A673 (cell line): ENCODE measurements at regions not wholly inside any gene's neighbourhood (a gene's known extent, or its start where the extent isn't known, plus 50 kb on each side); places are given as distances from the start of the nearest gene placed in this dataset.

Experiments used
- EZH2 ChIP-seq: fragments of 200-600 bp; sonication (generic); IDR thresholded peaks from 2 replicates; pipeline ENCODE4 v1.6.1; 2017; ENCODE audit warnings: borderline replicate concordance, low read depth, mild to moderate bottlenecking, mixed read lengths, antibody characterized with exemption, low read length; ENCODE audit not compliant: poor library complexity, severe bottlenecking
- TF ChIP-seq, protein P1 (sequence below): fragments of 300-800, 200-600 bp; sonication (generic); conservative IDR thresholded peaks from 2 replicates; pipeline ENCODE4 v1.5.1; 2017; ENCODE audit warnings: low read depth, mild to moderate bottlenecking, antibody characterized with exemption, low read length, moderate library complexity, mixed read lengths

DNA sequence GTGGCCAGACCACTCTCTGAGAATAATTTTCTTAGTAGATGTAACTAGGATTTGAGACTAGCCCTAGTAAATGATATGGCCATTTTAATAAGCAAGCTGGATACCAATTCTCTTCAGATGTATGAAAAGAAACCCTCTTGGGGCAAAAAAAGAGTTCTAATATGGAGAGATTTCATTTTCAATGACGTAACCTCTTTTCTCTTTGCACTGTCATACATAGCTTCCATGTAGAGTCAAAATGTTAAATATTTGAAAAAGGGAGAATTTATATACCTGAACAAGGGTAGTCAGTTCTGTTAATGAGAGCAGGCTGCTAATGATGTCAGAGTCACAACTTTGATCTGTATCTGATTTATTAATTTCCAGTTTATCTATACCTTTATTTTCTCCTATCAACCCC lies 120.0 kb downstream of the KBTBD8 start:
- TF ChIP-seq, protein P1, sequence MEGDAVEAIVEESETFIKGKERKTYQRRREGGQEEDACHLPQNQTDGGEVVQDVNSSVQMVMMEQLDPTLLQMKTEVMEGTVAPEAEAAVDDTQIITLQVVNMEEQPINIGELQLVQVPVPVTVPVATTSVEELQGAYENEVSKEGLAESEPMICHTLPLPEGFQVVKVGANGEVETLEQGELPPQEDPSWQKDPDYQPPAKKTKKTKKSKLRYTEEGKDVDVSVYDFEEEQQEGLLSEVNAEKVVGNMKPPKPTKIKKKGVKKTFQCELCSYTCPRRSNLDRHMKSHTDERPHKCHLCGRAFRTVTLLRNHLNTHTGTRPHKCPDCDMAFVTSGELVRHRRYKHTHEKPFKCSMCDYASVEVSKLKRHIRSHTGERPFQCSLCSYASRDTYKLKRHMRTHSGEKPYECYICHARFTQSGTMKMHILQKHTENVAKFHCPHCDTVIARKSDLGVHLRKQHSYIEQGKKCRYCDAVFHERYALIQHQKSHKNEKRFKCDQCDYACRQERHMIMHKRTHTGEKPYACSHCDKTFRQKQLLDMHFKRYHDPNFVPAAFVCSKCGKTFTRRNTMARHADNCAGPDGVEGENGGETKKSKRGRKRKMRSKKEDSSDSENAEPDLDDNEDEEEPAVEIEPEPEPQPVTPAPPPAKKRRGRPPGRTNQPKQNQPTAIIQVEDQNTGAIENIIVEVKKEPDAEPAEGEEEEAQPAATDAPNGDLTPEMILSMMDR, result no peak
- TF ChIP-seq EZH2, result no peak
